Stimulated activated CD8-positive, alpha-beta memory T cell treated with anti-CD3 and anti-CD28 coated beads, Interleukin-12 subunit alpha, Interleukin-12 subunit beta, amount 100 ng/mL, for 24 hours (primary cell): ENCODE measurements at regions not wholly inside any gene's neighbourhood (a gene's known extent, or its start where the extent isn't known, plus 50 kb on each side); places are given as distances from the start of the nearest gene placed in this dataset.
"Not testable (repeated sequence)": the region's sequence is repeated elsewhere in the genome, so short reads cannot be mapped to it uniquely, and the experiment has no call there.

Experiments used
- DNase-seq: peaks from one replicate; pipeline ENCODE4 v3.0.0-alpha.2; 2020; ENCODE audit errors: extremely low read depth

DNA sequence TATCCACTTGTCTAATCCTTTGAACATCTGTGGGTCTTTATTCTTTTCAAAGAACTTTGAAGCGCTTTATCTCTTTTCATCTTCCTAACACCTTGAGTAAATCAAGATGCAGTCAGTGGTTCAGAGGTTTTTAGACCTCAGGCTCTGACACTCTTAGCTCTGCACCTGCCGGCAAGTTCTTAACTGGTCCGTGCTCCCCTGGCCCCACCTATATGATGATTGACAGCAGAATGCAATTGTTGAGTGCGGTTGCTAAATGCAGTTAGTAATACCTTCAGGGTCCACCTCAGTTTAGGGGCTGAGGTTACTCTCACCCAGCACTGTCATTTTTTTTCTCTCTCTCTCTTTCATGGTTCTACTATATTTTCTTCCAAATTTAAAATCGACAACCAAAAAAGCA, 854.2 kb upstream of the AUTS2 start:
- no peak for DNase-seq

GRCh38 chr7:68748934-68749900, 849.1 kb upstream of the AUTS2 start:
- no peak for DNase-seq

DNA sequence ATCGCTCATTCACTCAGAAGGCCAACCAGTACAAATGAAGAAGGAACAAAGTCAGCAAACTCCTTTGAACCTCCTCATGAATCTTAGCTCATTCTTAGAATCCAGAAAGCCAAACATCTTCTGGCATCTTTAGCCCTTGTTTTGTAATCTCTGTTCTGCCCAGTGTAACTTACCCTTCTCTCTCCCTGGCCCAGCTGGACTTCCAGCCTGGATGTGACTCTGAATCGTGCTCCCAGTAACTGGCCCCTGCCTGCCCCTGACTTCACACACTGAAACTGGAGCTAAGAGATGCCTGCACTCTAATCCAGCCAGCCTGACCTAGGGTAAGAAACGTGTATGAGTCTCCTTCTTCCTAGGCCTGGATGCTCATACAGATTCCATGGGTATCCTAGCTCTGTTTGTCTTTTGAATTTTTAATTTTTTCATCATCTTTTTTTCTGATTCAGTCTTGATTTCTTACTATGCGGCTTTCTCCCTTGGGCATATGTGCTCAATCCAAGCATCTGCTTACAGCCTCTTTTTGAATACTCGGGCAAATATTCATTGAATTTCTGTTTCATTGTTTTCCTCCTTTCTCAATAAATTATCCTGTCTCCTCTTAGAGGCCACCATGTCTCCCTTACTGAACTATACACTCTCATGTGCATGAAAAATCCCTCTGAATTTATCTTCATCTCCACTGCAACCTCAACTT, 845.6 kb upstream of the AUTS2 start:
- DNase-seq: no peak

DNA sequence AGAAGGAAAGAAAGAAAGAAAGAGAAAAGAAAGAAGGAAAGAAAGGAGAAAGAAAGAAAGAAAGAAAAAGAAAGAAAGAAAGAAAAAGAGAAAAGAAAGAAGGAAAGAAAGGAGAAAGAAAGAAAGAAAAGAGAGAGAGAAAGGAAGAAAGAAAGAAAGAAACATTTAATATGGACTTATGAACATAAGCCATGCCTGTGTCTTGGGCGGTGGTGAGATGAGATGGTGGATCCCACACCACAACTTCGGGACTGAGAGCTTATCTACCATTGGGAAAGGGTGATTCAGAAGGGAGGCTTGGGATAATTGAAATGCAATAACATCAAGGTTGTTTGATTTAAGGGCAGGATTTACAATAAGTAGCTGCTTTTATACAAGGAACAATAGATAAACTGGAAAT, 843.9 kb upstream of the AUTS2 start:
- no peak for DNase-seq

- no peak for DNase-seq
These were observed 841.2 kb upstream of the AUTS2 start for GRCh38 chr7:68756986-68757495.

- no peak for DNase-seq
These were observed 837.7 kb upstream of the AUTS2 start for GRCh38 chr7:68760556-68760955.

DNA sequence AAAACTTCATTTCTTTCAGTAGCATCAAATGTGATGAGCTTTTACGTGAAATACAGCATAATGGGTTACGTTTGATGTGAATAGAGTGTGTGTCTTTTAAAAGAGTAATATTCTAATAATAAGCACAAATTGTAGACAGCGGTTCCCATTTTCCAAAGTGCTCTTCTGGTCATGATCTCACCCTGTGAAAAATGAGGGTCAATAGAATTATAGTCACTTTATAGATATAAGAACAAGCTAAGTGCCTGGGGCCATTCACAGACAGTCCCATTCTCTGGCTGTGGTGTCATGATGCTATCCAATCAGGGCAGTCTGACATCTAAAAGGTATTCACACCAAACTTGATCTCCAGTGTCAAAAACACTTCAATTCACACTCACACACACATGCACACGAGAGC, 830.8 kb upstream of the AUTS2 start:
- DNase-seq: no peak

- no peak for DNase-seq
These were observed 827.6 kb upstream of the AUTS2 start for GRCh38 chr7:68770649-68771048.

- DNase-seq: no peak
These were observed 821.9 kb upstream of the AUTS2 start for GRCh38 chr7:68776326-68776725.

DNA sequence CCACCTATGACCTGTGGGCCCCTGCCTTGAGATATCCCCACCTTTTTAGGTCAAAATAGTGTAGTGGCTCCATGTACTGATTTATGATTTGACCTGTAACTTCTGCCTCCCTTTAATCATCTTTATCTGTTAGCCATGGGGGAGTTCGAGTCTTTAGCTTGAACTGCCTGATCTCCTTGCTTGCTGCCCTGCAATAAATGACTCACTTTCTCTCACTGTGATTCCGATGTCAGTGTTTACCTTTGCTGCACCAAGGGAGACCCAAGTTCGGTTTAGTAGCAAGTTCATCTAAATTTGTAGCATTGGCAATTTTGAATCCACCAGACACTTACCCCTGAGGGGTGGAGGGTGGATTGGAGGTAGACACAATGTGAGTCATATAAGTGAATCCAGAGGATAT, 814.6 kb upstream of the AUTS2 start:
- no peak for DNase-seq

DNA sequence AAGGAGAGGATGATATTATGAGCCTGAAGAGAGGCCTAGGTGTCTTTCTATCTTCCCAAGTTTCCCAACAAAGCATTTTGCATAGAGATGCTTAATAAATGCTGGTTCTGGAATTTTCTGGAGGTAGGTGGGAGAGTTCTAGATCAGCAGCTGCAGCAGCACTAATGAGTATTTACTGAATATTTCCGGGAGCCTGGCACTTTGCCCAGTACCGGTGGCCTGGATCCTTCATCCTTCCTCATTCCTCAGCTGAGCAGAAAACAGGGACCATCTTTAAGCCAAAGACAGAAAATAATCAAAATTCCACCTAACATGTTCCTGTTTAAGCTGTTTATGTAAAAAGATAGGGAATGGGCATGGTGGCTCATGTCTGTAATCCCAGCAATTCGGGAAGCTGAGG, 813.2 kb upstream of the AUTS2 start:
- no peak for DNase-seq

- no peak for DNase-seq
These were observed 810.7 kb upstream of the AUTS2 start for GRCh38 chr7:68787566-68787965.

GRCh38 chr7:68788529-68788928, 809.7 kb upstream of the AUTS2 start:
- not testable (repeated sequence) for DNase-seq

DNA sequence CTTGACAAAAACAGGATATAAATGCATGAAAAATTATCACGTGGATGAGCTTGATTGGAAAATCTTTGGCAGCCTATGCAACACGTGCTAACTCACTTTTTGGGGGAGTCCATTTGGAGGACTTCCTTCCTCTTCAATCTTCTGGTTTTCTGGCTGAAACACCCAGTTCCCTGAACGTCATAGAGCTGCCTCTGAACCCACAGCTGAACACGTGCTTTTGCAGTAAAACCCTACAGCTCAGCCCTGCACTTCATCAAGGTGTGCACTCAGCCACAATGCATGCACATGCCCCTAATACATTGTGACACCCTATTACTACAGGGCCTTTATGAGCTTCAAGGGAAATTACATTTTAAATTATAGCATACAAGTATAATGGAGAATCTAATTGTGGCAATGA, 808.7 kb upstream of the AUTS2 start:
- no peak for DNase-seq

- no peak for DNase-seq
These were observed 805.9 kb upstream of the AUTS2 start for GRCh38 chr7:68792351-68792750.

DNA sequence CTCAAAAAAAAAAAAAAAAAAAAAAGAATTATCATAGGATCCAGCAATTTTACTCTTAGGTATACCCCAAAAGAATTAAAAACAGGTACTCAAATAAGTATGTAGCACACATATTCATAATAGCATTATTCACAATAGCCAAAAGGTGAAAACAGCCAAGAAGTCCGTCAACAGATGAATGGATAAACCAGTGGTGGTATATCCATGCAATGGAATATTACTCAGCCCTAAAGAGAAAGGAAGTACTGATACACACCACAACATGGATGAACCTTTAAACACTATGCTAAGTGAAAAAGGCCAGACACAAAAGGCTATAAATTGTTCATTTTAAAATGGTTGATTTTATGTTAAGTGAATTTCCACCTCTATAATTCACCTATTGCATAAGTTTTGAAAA, 804.8 kb upstream of the AUTS2 start:
- no peak for DNase-seq

- DNase-seq: no peak
These were observed 798.0 kb upstream of the AUTS2 start for GRCh38 chr7:68800316-68800715.

DNA sequence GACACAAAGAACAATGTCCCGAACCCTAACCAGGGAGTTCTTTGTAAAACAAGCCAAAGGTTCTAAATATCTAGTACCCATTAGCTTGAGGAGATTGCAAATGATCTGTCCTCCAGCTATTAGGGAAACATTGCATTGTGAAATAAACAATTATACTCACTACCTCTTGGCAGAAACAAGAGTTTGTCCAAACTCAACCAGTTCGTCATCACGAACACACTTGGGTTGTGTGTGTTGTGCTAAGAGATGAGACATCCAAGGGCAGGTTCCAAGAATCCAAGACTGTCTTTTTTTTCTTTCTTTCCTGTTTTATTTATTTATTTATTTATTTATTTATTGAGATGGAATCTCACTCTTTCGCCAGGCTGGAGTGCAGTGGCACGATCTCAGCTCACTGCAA, 793.1 kb upstream of the AUTS2 start:
- no peak for DNase-seq

- DNase-seq: no peak
These were observed 790.6 kb upstream of the AUTS2 start for GRCh38 chr7:68807666-68808065.

- DNase-seq: no peak
These were observed 784.7 kb upstream of the AUTS2 start for GRCh38 chr7:68813551-68814080.

GRCh38 chr7:68816491-68816890, 781.8 kb upstream of the AUTS2 start:
- DNase-seq: no peak

DNA sequence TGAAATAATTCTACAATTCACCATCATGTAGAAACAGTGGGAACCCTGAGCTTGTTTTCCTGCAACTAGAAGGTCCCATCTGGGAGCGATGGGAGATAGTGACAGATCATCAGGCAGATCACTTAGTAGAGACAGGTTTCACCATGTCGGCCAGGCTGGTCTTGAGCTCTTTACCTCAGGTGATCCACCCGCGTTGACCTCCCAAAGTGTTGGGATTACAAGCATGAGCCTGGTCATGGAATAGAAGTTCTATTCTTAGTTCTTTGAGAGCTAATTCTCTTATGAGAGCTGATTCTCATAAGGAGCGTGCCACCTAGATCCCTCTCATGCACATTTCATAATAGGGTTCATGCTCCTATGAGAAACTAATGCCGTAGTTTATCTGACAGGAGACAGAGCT, 778.0 kb upstream of the AUTS2 start:
- DNase-seq: no peak

DNA sequence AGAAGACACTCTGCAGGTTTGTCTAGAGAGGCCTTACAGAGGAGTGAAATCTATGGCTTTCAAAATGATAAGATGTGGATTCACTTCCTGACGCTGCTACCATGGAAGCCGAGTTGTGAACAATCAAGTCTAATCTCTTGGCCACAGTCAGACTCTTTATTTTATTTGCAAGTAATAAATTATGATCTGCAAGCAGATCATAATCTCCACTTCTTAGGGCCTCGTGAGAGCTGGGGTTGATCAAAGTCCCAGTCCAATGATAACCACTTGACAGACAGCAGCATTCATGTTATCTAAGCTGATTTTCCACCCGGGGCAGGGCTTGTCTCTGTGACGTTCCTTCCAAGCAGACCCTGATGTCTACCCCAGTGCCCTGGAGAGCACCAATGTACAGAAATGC, 776.4 kb upstream of the AUTS2 start:
- DNase-seq: no peak
